Right lobe of liver (tissue), 4 donors: ENCODE measurements at regions not wholly inside any gene's neighbourhood (a gene's known extent, or its start where the extent isn't known, plus 50 kb on each side); places are given as distances from the start of the nearest gene placed in this dataset.
"Not testable (repeated sequence)": the region's sequence is repeated elsewhere in the genome, so short reads cannot be mapped to it uniquely, and the experiment has no call there.

ENCODE experiments used
- CTCF ChIP-seq, 4 donors: fragments of 200-600 bp in 3 of 4; fragments of 450-650 bp in 1 of 4; IDR thresholded peaks; one replicate each; pipeline versions ENCODE4 v1.5.1 to v1.8.0; 2016 to 2022; ENCODE audit warnings: antibody characterized with exemption in 4 of 4, mild to moderate bottlenecking in 2 of 4
- POLR2A ChIP-seq: fragments of 450-650 bp; IDR thresholded peaks from one replicate; pipeline ENCODE4 v1.6.1; 2017; ENCODE audit warnings: antibody characterized with exemption, mild to moderate bottlenecking
- donor health status: DM: no; HTN: no; CAD: no.
- donor health status: DM: no; HTN: no; CAD: no.
- donor health status: DM: no; HTN: yes; CAD: no.

- not testable (repeated sequence) for TF ChIP-seq CTCF (IDR thresholded peaks at IDR 0.05); POLR2A
Observed at GRCh38 chrX:128606817-128607216, 554.6 kb upstream of the ACTRT1 start.
